ENCODE measurements at regions not wholly inside any gene's neighbourhood (a gene's known extent, or its start where the extent isn't known, plus 50 kb on each side); places are given as distances from the start of the nearest gene placed in this dataset.
"Not testable (repeated sequence)": the region's sequence is repeated elsewhere in the genome, so short reads cannot be mapped to it uniquely, and the experiment has no call there.

- Histone ChIP-seq H3K36me3 (ENCODE audit: control insufficient read depth in 1 of 2, insufficient read depth in 2 of 2, low read depth in 1 of 2, low read length in 2 of 2) (no peaks in the 10 kb centered on the region), H3K9me3 (ENCODE audit: control insufficient read depth, low read length) (no peaks in the 10 kb centered on the region), H3K9ac (ENCODE audit: low read length) (no peak overlapping the region), H3K79me1 (replicated peaks; ENCODE audit: low read length, poor library complexity, severe bottlenecking) (no peaks in the 10 kb centered on the region), H2BK5ac (ENCODE audit: low read depth, low read length, poor library complexity, severe bottlenecking) (no peak overlapping the region), H3K4ac (ENCODE audit: low read depth in 1 of 2, low read length in 2 of 2) (no peak overlapping the region), H3K4me3 (ENCODE audit: insufficient read depth in 1 of 2, low read depth in 1 of 2, low read length in 2 of 2) (no peak overlapping the region), H2BK12ac (ENCODE audit: low read length in 2 of 2) (no peak overlapping the region), H3K18ac (ENCODE audit: low read depth in 1 of 2, low read length in 2 of 2) (no peak overlapping the region), H2BK15ac (ENCODE audit: low read depth, poor library complexity, severe bottlenecking) (no peak overlapping the region), H3K27ac (ENCODE audit: low read length, poor library complexity, severe bottlenecking) (no peak overlapping the region), H3K4me1 (ENCODE audit: control insufficient read depth, insufficient read depth, low read depth, low read length) (no peaks in the 10 kb centered on the region), H3K4me2 (ENCODE audit: low read length, poor library complexity, severe bottlenecking) (no peak overlapping the region), H2BK120ac (ENCODE audit: low read depth, low read length) (no peak overlapping the region), H4K91ac (ENCODE audit: low read length) (no peak overlapping the region), H3K23ac (ENCODE audit: low read length in 2 of 2) (no peak overlapping the region), H3K27me3 (ENCODE audit: control insufficient read depth in 1 of 2, insufficient read depth in 1 of 2, low read length in 2 of 2) (no peaks in the 10 kb centered on the region), H2AK5ac (ENCODE audit: low read length, severe bottlenecking) (no peak overlapping the region), H2AFZ (ENCODE audit: low read depth, low read length) (no peak overlapping the region), H4K8ac (ENCODE audit: low read length) (no peak overlapping the region), H3K14ac (ENCODE audit: low read length in 2 of 2) (no peak overlapping the region)
- WGBS: 93% methylated on average over 2 of the region's 3 CpGs
- no peak for DNase-seq
Observed at GRCh38 chr18:41643427-41643826, 311.6 kb upstream of the PIK3C3 start.

GRCh38 chr18:41642756-41643155 lies 312.3 kb upstream of the PIK3C3 start:
- H3K9ac ChIP-seq (ENCODE audit: low read length): no peak overlapping the region
- H3K36me3 ChIP-seq (ENCODE audit: control insufficient read depth in 1 of 2, insufficient read depth in 2 of 2, low read depth in 1 of 2, low read length in 2 of 2): no peaks in the 10 kb centered on the region
- no peaks in the 10 kb centered on the region for H3K9me3 ChIP-seq (ENCODE audit: control insufficient read depth, low read length)
- H3K14ac ChIP-seq (ENCODE audit: low read length in 2 of 2): no peak overlapping the region
- WGBS: 7% methylated on average over 1 of the region's 2 CpGs
- H2BK5ac ChIP-seq (ENCODE audit: low read depth, low read length, poor library complexity, severe bottlenecking): no peak overlapping the region
- DNase-seq: peak; percentile 28
- no peak overlapping the region for H3K4me3 ChIP-seq (ENCODE audit: insufficient read depth in 1 of 2, low read depth in 1 of 2, low read length in 2 of 2)
- H4K91ac ChIP-seq (ENCODE audit: low read length): no peak overlapping the region
- no peak overlapping the region for H4K8ac ChIP-seq (ENCODE audit: low read length)
- H2AFZ ChIP-seq (ENCODE audit: low read depth, low read length): no peak overlapping the region
- no peaks in the 10 kb centered on the region for H3K4me1 ChIP-seq (ENCODE audit: control insufficient read depth, insufficient read depth, low read depth, low read length)
- no peak overlapping the region for H2BK15ac ChIP-seq (ENCODE audit: low read depth, poor library complexity, severe bottlenecking)
- no peak overlapping the region for H2BK120ac ChIP-seq (ENCODE audit: low read depth, low read length)
- H3K27ac ChIP-seq (ENCODE audit: low read length, poor library complexity, severe bottlenecking): no peak overlapping the region
- H3K23ac ChIP-seq (ENCODE audit: low read length in 2 of 2): no peak overlapping the region
- no peak overlapping the region for H3K4me2 ChIP-seq (ENCODE audit: low read length, poor library complexity, severe bottlenecking)
- no peak overlapping the region for H3K4ac ChIP-seq (ENCODE audit: low read depth in 1 of 2, low read length in 2 of 2)
- no peak overlapping the region for H2AK5ac ChIP-seq (ENCODE audit: low read length, severe bottlenecking)
- no peaks in the 10 kb centered on the region for H3K79me1 ChIP-seq (replicated peaks; ENCODE audit: low read length, poor library complexity, severe bottlenecking)
- H3K27me3 ChIP-seq (ENCODE audit: control insufficient read depth in 1 of 2, insufficient read depth in 1 of 2, low read length in 2 of 2): no peaks in the 10 kb centered on the region
- H2BK12ac ChIP-seq (ENCODE audit: low read length in 2 of 2): no peak overlapping the region
- H3K18ac ChIP-seq (ENCODE audit: low read depth in 1 of 2, low read length in 2 of 2): no peak overlapping the region

GRCh38 chr18:41639218-41639617 lies 315.8 kb upstream of the PIK3C3 start:
- Histone ChIP-seq H3K27me3 (ENCODE audit: control insufficient read depth in 1 of 2, insufficient read depth in 1 of 2, low read length in 2 of 2) (no peaks in the 10 kb centered on the region), H3K4me3 (ENCODE audit: insufficient read depth in 1 of 2, low read depth in 1 of 2, low read length in 2 of 2) (no peak overlapping the region), H3K9me3 (ENCODE audit: control insufficient read depth, low read length) (no peaks in the 10 kb centered on the region), H2BK15ac (ENCODE audit: low read depth, poor library complexity, severe bottlenecking) (no peak overlapping the region), H3K9ac (ENCODE audit: low read length) (no peak overlapping the region), H3K18ac (ENCODE audit: low read depth in 1 of 2, low read length in 2 of 2) (no peak overlapping the region), H3K4ac (ENCODE audit: low read depth in 1 of 2, low read length in 2 of 2) (no peak overlapping the region), H2AFZ (ENCODE audit: low read depth, low read length) (no peak overlapping the region), H4K91ac (ENCODE audit: low read length) (no peak overlapping the region), H3K27ac (ENCODE audit: low read length, poor library complexity, severe bottlenecking) (no peak overlapping the region), H3K79me1 (replicated peaks; ENCODE audit: low read length, poor library complexity, severe bottlenecking) (no peaks in the 10 kb centered on the region), H3K4me2 (ENCODE audit: low read length, poor library complexity, severe bottlenecking) (no peak overlapping the region), H3K14ac (ENCODE audit: low read length in 2 of 2) (no peak overlapping the region), H2AK5ac (ENCODE audit: low read length, severe bottlenecking) (no peak overlapping the region), H3K36me3 (ENCODE audit: control insufficient read depth in 1 of 2, insufficient read depth in 2 of 2, low read depth in 1 of 2, low read length in 2 of 2) (no peaks in the 10 kb centered on the region), H4K8ac (ENCODE audit: low read length) (no peak overlapping the region), H2BK12ac (ENCODE audit: low read length in 2 of 2) (no peak overlapping the region), H2BK120ac (ENCODE audit: low read depth, low read length) (no peak overlapping the region), H2BK5ac (ENCODE audit: low read depth, low read length, poor library complexity, severe bottlenecking) (no peak overlapping the region), H3K4me1 (ENCODE audit: control insufficient read depth, insufficient read depth, low read depth, low read length) (no peaks in the 10 kb centered on the region), H3K23ac (ENCODE audit: low read length in 2 of 2) (no peak overlapping the region)
- no peak for DNase-seq

GRCh38 chr18:41631723-41632285 lies 323.2 kb upstream of the PIK3C3 start:
- H3K4me2 ChIP-seq (ENCODE audit: low read length, poor library complexity, severe bottlenecking); H2BK15ac ChIP-seq (ENCODE audit: low read depth, poor library complexity, severe bottlenecking); H3K36me3 ChIP-seq (ENCODE audit: control insufficient read depth in 1 of 2, insufficient read depth in 2 of 2, low read depth in 1 of 2, low read length in 2 of 2); DNase-seq; H3K4me3 ChIP-seq (ENCODE audit: insufficient read depth in 1 of 2, low read depth in 1 of 2, low read length in 2 of 2); H3K23ac ChIP-seq (ENCODE audit: low read length in 2 of 2); H3K18ac ChIP-seq (ENCODE audit: low read depth in 1 of 2, low read length in 2 of 2); H2BK120ac ChIP-seq (ENCODE audit: low read depth, low read length); H3K27me3 ChIP-seq (ENCODE audit: control insufficient read depth in 1 of 2, insufficient read depth in 1 of 2, low read length in 2 of 2); H2BK12ac ChIP-seq (ENCODE audit: low read length in 2 of 2); H4K8ac ChIP-seq (ENCODE audit: low read length); H2BK5ac ChIP-seq (ENCODE audit: low read depth, low read length, poor library complexity, severe bottlenecking); H3K4ac ChIP-seq (ENCODE audit: low read depth in 1 of 2, low read length in 2 of 2); H2AFZ ChIP-seq (ENCODE audit: low read depth, low read length); H2AK5ac ChIP-seq (ENCODE audit: low read length, severe bottlenecking); H4K91ac ChIP-seq (ENCODE audit: low read length); H3K14ac ChIP-seq (ENCODE audit: low read length in 2 of 2); H3K4me1 ChIP-seq (ENCODE audit: control insufficient read depth, insufficient read depth, low read depth, low read length); H3K79me1 ChIP-seq (replicated peaks; ENCODE audit: low read length, poor library complexity, severe bottlenecking); H3K9me3 ChIP-seq (ENCODE audit: control insufficient read depth, low read length); H3K27ac ChIP-seq (ENCODE audit: low read length, poor library complexity, severe bottlenecking): not testable (repeated sequence)
- 65% methylated on average over 20 of the region's 26 CpGs for WGBS
- peak overlapping the region; percentile 26 for H3K9ac ChIP-seq (ENCODE audit: low read length)
